ENCODE measurements at regions not wholly inside any gene's neighbourhood (a gene's known extent, or its start where the extent isn't known, plus 50 kb on each side); places are given as distances from the start of the nearest gene placed in this dataset.

DNA sequence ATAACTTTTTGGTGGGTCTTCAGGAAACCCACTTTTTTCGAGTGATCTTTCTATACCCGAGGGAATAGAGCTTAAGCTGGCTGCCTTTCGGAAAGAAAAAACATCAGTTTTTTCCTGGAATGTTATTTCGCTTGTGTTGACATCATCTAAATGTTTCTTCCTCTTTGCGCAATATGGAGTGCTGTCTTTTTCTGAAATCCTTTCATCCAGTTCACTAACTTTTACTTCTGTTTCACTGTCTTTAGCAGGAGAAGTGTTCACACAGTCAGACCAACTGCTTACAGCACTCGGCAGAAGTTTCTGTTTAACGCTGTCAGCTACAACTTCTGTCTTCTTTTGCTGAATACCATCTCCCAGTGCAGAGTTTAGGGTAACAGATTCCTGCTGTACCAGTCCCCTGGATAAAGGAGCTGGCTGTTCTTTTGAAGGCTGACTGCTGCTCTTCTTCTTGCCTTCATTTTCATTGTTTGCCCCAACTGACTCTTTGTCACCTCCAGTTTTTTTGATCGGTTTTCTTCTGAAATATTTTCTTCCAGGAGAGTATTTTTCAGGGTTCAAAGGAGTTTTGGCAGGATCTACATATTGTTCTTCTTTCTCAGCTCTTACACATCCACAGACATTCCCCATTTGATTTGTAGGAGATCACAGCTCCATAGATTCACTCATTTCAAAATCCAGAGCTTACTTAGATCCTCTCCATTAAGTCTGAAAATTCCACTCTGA lies 50.0 kb upstream of the DST start (continued):
- TF ChIP-seq PCBP2 (optimal IDR thresholded peaks at IDR 0.05; ENCODE audit: low read depth, low read length, poor library complexity, severe bottlenecking) (no peak), ZNF234 (CRISPR knock-in tag; conservative IDR thresholded peaks at IDR 0.05) (no peak), MIER3 (CRISPR knock-in tag; IDR thresholded peaks at IDR 0.05; ENCODE audit: borderline replicate concordance) (no peak), TCF7 (IDR thresholded peaks at IDR 0.05; ENCODE audit: low read depth) (no peak), NFE2L2 (IDR thresholded peaks at IDR 0.05; ENCODE audit: low read length) (no peak), KLF15 (CRISPR knock-in tag; IDR thresholded peaks at IDR 0.05; ENCODE audit: borderline replicate concordance) (no peak), FOXC1 (CRISPR knock-in tag; IDR thresholded peaks at IDR 0.05; ENCODE audit: borderline replicate concordance) (no peak), KAT8 (CRISPR knock-in tag; IDR thresholded peaks at IDR 0.05) (0 out of 2 replicates have a peak, but pooled peaks have one; percentile 16), ZNF746 (CRISPR knock-in tag; IDR thresholded peaks at IDR 0.05) (no peak), TOE1 (CRISPR knock-in tag; IDR thresholded peaks at IDR 0.05) (0 out of 2 replicates have a peak, but pooled peaks have one; percentile 11), JUN (CRISPR knock-in tag; IDR thresholded peaks at IDR 0.05) (no peak), CEBPG (CRISPR knock-in tag; IDR thresholded peaks at IDR 0.05) (peak; percentile 90), TBX2 (CRISPR knock-in tag; IDR thresholded peaks at IDR 0.05; ENCODE audit: borderline replicate concordance) (peak; percentile 32; the same call in 1 of the 2 replicates), TEAD3 (CRISPR knock-in tag; optimal IDR thresholded peaks at IDR 0.05; ENCODE audit: borderline replicate concordance) (peak; percentile 61)
- TF ChIP-seq, protein P1, sequence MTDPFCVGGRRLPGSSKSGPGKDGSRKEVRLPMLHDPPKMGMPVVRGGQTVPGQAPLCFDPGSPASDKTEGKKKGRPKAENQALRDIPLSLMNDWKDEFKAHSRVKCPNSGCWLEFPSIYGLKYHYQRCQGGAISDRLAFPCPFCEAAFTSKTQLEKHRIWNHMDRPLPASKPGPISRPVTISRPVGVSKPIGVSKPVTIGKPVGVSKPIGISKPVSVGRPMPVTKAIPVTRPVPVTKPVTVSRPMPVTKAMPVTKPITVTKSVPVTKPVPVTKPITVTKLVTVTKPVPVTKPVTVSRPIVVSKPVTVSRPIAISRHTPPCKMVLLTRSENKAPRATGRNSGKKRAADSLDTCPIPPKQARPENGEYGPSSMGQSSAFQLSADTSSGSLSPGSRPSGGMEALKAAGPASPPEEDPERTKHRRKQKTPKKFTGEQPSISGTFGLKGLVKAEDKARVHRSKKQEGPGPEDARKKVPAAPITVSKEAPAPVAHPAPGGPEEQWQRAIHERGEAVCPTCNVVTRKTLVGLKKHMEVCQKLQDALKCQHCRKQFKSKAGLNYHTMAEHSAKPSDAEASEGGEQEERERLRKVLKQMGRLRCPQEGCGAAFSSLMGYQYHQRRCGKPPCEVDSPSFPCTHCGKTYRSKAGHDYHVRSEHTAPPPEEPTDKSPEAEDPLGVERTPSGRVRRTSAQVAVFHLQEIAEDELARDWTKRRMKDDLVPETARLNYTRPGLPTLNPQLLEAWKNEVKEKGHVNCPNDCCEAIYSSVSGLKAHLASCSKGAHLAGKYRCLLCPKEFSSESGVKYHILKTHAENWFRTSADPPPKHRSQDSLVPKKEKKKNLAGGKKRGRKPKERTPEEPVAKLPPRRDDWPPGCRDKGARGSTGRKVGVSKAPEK (CRISPR knock-in tag; IDR thresholded peaks at IDR 0.05; ENCODE audit: borderline replicate concordance) = no peak; the same call in 1 of the 2 replicates
- TF ChIP-seq, protein P2, sequence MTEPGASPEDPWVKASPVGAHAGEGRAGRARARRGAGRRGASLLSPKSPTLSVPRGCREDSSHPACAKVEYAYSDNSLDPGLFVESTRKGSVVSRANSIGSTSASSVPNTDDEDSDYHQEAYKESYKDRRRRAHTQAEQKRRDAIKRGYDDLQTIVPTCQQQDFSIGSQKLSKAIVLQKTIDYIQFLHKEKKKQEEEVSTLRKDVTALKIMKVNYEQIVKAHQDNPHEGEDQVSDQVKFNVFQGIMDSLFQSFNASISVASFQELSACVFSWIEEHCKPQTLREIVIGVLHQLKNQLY (CRISPR knock-in tag; IDR thresholded peaks at IDR 0.05) = no peak
- TF ChIP-seq, protein P3, sequence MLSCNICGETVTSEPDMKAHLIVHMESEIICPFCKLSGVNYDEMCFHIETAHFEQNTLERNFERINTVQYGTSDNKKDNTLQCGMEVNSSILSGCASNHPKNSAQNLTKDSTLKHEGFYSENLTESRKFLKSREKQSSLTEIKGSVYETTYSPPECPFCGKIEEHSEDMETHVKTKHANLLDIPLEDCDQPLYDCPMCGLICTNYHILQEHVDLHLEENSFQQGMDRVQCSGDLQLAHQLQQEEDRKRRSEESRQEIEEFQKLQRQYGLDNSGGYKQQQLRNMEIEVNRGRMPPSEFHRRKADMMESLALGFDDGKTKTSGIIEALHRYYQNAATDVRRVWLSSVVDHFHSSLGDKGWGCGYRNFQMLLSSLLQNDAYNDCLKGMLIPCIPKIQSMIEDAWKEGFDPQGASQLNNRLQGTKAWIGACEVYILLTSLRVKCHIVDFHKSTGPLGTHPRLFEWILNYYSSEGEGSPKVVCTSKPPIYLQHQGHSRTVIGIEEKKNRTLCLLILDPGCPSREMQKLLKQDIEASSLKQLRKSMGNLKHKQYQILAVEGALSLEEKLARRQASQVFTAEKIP (CRISPR knock-in tag; IDR thresholded peaks at IDR 0.05; ENCODE audit: borderline replicate concordance) = no peak
- TF ChIP-seq, protein P4, sequence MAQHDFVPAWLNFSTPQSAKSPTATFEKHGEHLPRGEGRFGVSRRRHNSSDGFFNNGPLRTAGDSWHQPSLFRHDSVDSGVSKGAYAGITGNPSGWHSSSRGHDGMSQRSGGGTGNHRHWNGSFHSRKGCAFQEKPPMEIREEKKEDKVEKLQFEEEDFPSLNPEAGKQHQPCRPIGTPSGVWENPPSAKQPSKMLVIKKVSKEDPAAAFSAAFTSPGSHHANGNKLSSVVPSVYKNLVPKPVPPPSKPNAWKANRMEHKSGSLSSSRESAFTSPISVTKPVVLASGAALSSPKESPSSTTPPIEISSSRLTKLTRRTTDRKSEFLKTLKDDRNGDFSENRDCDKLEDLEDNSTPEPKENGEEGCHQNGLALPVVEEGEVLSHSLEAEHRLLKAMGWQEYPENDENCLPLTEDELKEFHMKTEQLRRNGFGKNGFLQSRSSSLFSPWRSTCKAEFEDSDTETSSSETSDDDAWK (CRISPR knock-in tag; IDR thresholded peaks at IDR 0.05) = no peak
- TF ChIP-seq, protein P5, sequence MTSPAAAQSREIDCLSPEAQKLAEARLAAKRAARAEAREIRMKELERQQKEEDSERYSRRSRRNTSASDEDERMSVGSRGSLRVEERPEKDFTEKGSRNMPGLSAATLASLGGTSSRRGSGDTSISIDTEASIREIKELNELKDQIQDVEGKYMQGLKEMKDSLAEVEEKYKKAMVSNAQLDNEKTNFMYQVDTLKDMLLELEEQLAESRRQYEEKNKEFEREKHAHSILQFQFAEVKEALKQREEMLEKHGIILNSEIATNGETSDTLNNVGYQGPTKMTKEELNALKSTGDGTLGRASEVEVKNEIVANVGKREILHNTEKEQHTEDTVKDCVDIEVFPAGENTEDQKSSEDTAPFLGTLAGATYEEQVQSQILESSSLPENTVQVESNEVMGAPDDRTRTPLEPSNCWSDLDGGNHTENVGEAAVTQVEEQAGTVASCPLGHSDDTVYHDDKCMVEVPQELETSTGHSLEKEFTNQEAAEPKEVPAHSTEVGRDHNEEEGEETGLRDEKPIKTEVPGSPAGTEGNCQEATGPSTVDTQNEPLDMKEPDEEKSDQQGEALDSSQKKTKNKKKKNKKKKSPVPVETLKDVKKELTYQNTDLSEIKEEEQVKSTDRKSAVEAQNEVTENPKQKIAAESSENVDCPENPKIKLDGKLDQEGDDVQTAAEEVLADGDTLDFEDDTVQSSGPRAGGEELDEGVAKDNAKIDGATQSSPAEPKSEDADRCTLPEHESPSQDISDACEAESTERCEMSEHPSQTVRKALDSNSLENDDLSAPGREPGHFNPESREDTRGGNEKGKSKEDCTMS (CRISPR knock-in tag; conservative IDR thresholded peaks at IDR 0.05) = no peak
- TF ChIP-seq, protein P6, sequence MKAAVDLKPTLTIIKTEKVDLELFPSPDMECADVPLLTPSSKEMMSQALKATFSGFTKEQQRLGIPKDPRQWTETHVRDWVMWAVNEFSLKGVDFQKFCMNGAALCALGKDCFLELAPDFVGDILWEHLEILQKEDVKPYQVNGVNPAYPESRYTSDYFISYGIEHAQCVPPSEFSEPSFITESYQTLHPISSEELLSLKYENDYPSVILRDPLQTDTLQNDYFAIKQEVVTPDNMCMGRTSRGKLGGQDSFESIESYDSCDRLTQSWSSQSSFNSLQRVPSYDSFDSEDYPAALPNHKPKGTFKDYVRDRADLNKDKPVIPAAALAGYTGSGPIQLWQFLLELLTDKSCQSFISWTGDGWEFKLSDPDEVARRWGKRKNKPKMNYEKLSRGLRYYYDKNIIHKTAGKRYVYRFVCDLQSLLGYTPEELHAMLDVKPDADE (CRISPR knock-in tag; IDR thresholded peaks at IDR 0.05) = no peak

Data from HepG2 (cell line).